ENCODE measurements at regions not wholly inside any gene's neighbourhood (a gene's known extent, or its start where the extent isn't known, plus 50 kb on each side); places are given as distances from the start of the nearest gene placed in this dataset.
"Not testable (repeated sequence)": the region's sequence is repeated elsewhere in the genome, so short reads cannot be mapped to it uniquely, and the experiment has no call there.

- in situ Hi-C loops (cut with HindIII; ENCODE audit: low pct_unique_long_range_greater_than_20kb, low sequenced_read_pairs): no loop called here
- DNase-seq (ENCODE audit: low read depth in 1 of 2, low spot score in 1 of 2): no peak
- TF ChIP-seq JUND (IDR thresholded peaks at IDR 0.05; ENCODE audit: low read depth): no peak
These were observed 605.2 kb downstream of the EBF1 start for GRCh38 chr5:158494541-158494940.

GRCh38 chr5:158494044-158494443 is 605.7 kb downstream of the EBF1 start:
- in situ Hi-C loops (cut with HindIII; ENCODE audit: low pct_unique_long_range_greater_than_20kb, low sequenced_read_pairs); DNase-seq (ENCODE audit: low read depth in 1 of 2, low spot score in 1 of 2): not testable (repeated sequence)

GRCh38 chr5:158492841-158493242 is 606.9 kb downstream of the EBF1 start:
- in situ Hi-C loops (cut with HindIII; ENCODE audit: low pct_unique_long_range_greater_than_20kb, low sequenced_read_pairs): no loop called here
- no peak for DNase-seq (ENCODE audit: low read depth in 1 of 2, low spot score in 1 of 2)
- TF ChIP-seq JUND (IDR thresholded peaks at IDR 0.05; ENCODE audit: low read depth): no peak

GRCh38 chr5:158492136-158492535 is 607.6 kb downstream of the EBF1 start:
- TF ChIP-seq JUND (IDR thresholded peaks at IDR 0.05; ENCODE audit: low read depth): no peak
- no peak for DNase-seq (ENCODE audit: low read depth in 1 of 2, low spot score in 1 of 2)
- in situ Hi-C loops (cut with HindIII; ENCODE audit: low pct_unique_long_range_greater_than_20kb, low sequenced_read_pairs): no loop called here

GRCh38 chr5:158487664-158488063 is 612.1 kb downstream of the EBF1 start:
- no peak for DNase-seq (ENCODE audit: low read depth in 1 of 2, low spot score in 1 of 2)
- in situ Hi-C loops (cut with HindIII; ENCODE audit: low pct_unique_long_range_greater_than_20kb, low sequenced_read_pairs): no loop called here
- no peak for TF ChIP-seq JUND (IDR thresholded peaks at IDR 0.05; ENCODE audit: low read depth)

- DNase-seq (ENCODE audit: low read depth in 1 of 2, low spot score in 1 of 2): no peak
- no peak for TF ChIP-seq JUND (IDR thresholded peaks at IDR 0.05; ENCODE audit: low read depth)
- in situ Hi-C loops (cut with HindIII; ENCODE audit: low pct_unique_long_range_greater_than_20kb, low sequenced_read_pairs): no loop called here
These were observed 612.6 kb downstream of the EBF1 start for GRCh38 chr5:158487156-158487555.

GRCh38 chr5:158486566-158486965 is 613.1 kb downstream of the EBF1 start:
- TF ChIP-seq JUND (IDR thresholded peaks at IDR 0.05; ENCODE audit: low read depth): no peak
- in situ Hi-C loops (cut with HindIII; ENCODE audit: low pct_unique_long_range_greater_than_20kb, low sequenced_read_pairs): no loop called here
- no peak for DNase-seq (ENCODE audit: low read depth in 1 of 2, low spot score in 1 of 2)

- TF ChIP-seq JUND (IDR thresholded peaks at IDR 0.05; ENCODE audit: low read depth): no peak
- DNase-seq (ENCODE audit: low read depth in 1 of 2, low spot score in 1 of 2): peak in 1 of 2 experiments; percentile 16
- in situ Hi-C loops (cut with HindIII; ENCODE audit: low pct_unique_long_range_greater_than_20kb, low sequenced_read_pairs): no loop called here
These were observed 614.1 kb downstream of the EBF1 start for GRCh38 chr5:158485604-158486081.

- in situ Hi-C loops (cut with HindIII; ENCODE audit: low pct_unique_long_range_greater_than_20kb, low sequenced_read_pairs): no loop called here
- TF ChIP-seq JUND (IDR thresholded peaks at IDR 0.05; ENCODE audit: low read depth): no peak
- no peak for DNase-seq (ENCODE audit: low read depth in 1 of 2, low spot score in 1 of 2)
These were observed 614.7 kb downstream of the EBF1 start for GRCh38 chr5:158485047-158485446.

- DNase-seq (ENCODE audit: low read depth in 1 of 2, low spot score in 1 of 2): no peak
- in situ Hi-C loops (cut with HindIII; ENCODE audit: low pct_unique_long_range_greater_than_20kb, low sequenced_read_pairs): no loop called here
- TF ChIP-seq JUND (IDR thresholded peaks at IDR 0.05; ENCODE audit: low read depth): no peak
These were observed 615.6 kb downstream of the EBF1 start for GRCh38 chr5:158484150-158484549.

GRCh38 chr5:158483281-158483860 is 616.3 kb downstream of the EBF1 start:
- in situ Hi-C loops (cut with HindIII; ENCODE audit: low pct_unique_long_range_greater_than_20kb, low sequenced_read_pairs): no loop called here
- no peak for TF ChIP-seq JUND (IDR thresholded peaks at IDR 0.05; ENCODE audit: low read depth)
- peak; percentile 13 to 44 for DNase-seq (ENCODE audit: low read depth in 1 of 2, low spot score in 1 of 2)

- DNase-seq (ENCODE audit: low read depth in 1 of 2, low spot score in 1 of 2): no peak
- in situ Hi-C loops (cut with HindIII; ENCODE audit: low pct_unique_long_range_greater_than_20kb, low sequenced_read_pairs): no loop called here
- no peak for TF ChIP-seq JUND (IDR thresholded peaks at IDR 0.05; ENCODE audit: low read depth)
These were observed 617.6 kb downstream of the EBF1 start for GRCh38 chr5:158482125-158482524.

- DNase-seq (ENCODE audit: low read depth in 1 of 2, low spot score in 1 of 2): no peak
- TF ChIP-seq JUND (IDR thresholded peaks at IDR 0.05; ENCODE audit: low read depth): no peak
- in situ Hi-C loops (cut with HindIII; ENCODE audit: low pct_unique_long_range_greater_than_20kb, low sequenced_read_pairs): no loop called here
These were observed 619.2 kb upstream of the CLINT1 start for GRCh38 chr5:158478139-158478538.

GRCh38 chr5:158477214-158477613 is 618.3 kb upstream of the CLINT1 start:
- in situ Hi-C loops (cut with HindIII; ENCODE audit: low pct_unique_long_range_greater_than_20kb, low sequenced_read_pairs): no loop called here
- DNase-seq (ENCODE audit: low read depth in 1 of 2, low spot score in 1 of 2): no peak
- TF ChIP-seq JUND (IDR thresholded peaks at IDR 0.05; ENCODE audit: low read depth): no peak

Measured in T47D (cell line).